ENCODE measurements at regions not wholly inside any gene's neighbourhood (a gene's known extent, or its start where the extent isn't known, plus 50 kb on each side); places are given as distances from the start of the nearest gene placed in this dataset.

DNA sequence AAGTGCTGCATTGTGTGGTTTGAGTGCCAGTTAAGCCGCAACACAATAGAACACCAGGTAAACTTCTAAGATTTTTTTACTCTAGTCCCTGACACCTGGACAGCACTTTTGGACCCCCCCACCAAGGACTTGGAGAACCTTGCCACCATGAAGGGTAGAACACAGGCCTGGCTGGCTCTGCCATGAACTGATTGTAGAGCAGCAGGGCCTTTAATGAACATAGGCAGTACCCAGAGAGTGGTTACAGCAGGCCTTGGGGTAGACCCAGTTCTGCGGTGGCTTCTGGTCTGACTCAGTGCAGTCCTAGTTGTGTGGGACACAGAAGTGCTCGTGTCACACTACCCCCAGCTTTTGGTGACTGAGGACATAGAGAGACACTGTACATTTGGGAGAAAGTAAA is 648.3 kb downstream of the PCDH19 start:
- H3K27me3 Mint-ChIP-seq (ENCODE audit: insufficient read depth), result no peaks in the 10 kb centered on the region
- Histone ChIP-seq H3K4me1 (ENCODE audit: control insufficient read depth, insufficient read depth, low read length) (no peaks in the 10 kb centered on the region), H3K9ac (ENCODE audit: extremely low read depth, low read length, poor library complexity, severe bottlenecking) (no peak overlapping the region), H3K27me3 (ENCODE audit: control insufficient read depth, insufficient read depth, low read length, poor library complexity, severe bottlenecking) (no peaks in the 10 kb centered on the region), H3K9me3 (ENCODE audit: control insufficient read depth, low read length) (no peaks in the 10 kb centered on the region), H3K36me3 (ENCODE audit: control insufficient read depth, insufficient read depth, low read length) (no peaks in the 10 kb centered on the region), H3K27ac (ENCODE audit: low read depth, low read length) (no peak overlapping the region), H3K4me3 (ENCODE audit: low read length) (no peak overlapping the region)
- no peak overlapping the region for H3K27ac Mint-ChIP-seq
- H3K4me1 Mint-ChIP-seq, result no peaks in the 10 kb centered on the region
- DNase-seq, result no peak
- H3K36me3 Mint-ChIP-seq (ENCODE audit: low read depth), result no peaks in the 10 kb centered on the region
- TF ChIP-seq, protein P1, sequence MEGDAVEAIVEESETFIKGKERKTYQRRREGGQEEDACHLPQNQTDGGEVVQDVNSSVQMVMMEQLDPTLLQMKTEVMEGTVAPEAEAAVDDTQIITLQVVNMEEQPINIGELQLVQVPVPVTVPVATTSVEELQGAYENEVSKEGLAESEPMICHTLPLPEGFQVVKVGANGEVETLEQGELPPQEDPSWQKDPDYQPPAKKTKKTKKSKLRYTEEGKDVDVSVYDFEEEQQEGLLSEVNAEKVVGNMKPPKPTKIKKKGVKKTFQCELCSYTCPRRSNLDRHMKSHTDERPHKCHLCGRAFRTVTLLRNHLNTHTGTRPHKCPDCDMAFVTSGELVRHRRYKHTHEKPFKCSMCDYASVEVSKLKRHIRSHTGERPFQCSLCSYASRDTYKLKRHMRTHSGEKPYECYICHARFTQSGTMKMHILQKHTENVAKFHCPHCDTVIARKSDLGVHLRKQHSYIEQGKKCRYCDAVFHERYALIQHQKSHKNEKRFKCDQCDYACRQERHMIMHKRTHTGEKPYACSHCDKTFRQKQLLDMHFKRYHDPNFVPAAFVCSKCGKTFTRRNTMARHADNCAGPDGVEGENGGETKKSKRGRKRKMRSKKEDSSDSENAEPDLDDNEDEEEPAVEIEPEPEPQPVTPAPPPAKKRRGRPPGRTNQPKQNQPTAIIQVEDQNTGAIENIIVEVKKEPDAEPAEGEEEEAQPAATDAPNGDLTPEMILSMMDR (conservative IDR thresholded peaks at IDR 0.05), result no peak
- WGBS, 2 experiments (ENCODE audit: insufficient coverage in 1 of 2, insufficient read length in 1 of 2), result 87% methylated on average over 3 of the region's 3 CpGs; no CpG with 5 or more reads in 1 of the 2 experiments
- H3K9me3 Mint-ChIP-seq, result peaks cover 21% of the 10 kb centered on the region
- H3K4me3 Mint-ChIP-seq, result no peak overlapping the region

DNA sequence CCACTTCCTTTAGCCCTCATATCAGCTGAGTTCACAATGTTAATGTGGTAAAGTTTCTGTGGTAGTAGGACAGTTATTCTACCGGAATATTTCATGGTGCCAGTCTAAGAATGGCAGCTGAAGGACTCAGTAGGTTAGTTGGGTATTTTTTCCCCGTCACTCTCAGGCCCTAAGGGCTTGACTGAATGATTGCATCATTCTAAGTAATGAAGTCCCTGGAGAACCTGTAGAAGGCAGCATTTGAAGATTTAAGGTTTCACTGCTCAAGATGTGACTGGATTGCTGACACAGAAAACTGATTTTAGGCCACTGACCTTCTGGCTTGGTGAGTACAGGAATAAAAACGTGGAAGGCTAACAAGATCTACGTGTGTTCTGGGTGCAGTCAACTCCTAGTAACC is 657.3 kb downstream of the PCDH19 start:
- WGBS, 2 experiments (ENCODE audit: insufficient coverage in 1 of 2, insufficient read length in 1 of 2), result 95% methylated on average over 4 of the region's 4 CpGs; no CpG with 5 or more reads in 1 of the 2 experiments

DNA sequence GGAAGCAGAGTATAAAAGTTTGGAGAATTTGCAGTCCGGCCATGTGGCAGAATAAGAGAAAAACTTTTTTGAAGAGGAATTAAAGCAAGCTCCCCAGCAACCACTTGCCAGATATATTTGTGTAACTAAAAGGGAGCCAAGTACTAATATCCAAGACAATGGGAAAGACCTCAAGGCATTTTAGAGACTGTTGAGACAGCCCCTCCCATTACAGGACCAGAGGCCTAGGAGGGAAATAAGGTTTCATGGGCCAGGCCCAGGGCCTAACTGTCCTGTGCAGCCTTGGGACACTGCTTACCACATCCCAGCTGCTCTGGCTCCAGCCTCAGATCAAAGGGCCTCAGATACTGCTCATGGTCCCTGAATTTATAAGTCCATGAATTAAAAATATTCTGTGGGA is 659.4 kb downstream of the PCDH19 start:
- Histone ChIP-seq H3K4me1 (ENCODE audit: control insufficient read depth, insufficient read depth, low read length) (no peaks in the 10 kb centered on the region), H3K9ac (ENCODE audit: extremely low read depth, low read length, poor library complexity, severe bottlenecking) (no peak overlapping the region), H3K27ac (ENCODE audit: low read depth, low read length) (no peak overlapping the region), H3K27me3 (ENCODE audit: control insufficient read depth, insufficient read depth, low read length, poor library complexity, severe bottlenecking) (no peaks in the 10 kb centered on the region), H3K9me3 (ENCODE audit: control insufficient read depth, low read length) (no peaks in the 10 kb centered on the region), H3K36me3 (ENCODE audit: control insufficient read depth, insufficient read depth, low read length) (no peaks in the 10 kb centered on the region), H3K4me3 (ENCODE audit: low read length) (no peak overlapping the region)
- H3K4me1 Mint-ChIP-seq, result peaks cover 8% of the 10 kb centered on the region
- H3K36me3 Mint-ChIP-seq (ENCODE audit: low read depth), result peaks cover 2% of the 10 kb centered on the region
- WGBS, 2 experiments (ENCODE audit: insufficient coverage in 1 of 2, insufficient read length in 1 of 2), result 100% methylated on average over 1 of the region's 1 CpG; no CpG with 5 or more reads in 1 of the 2 experiments
- H3K4me3 Mint-ChIP-seq, result no peak overlapping the region
- H3K27me3 Mint-ChIP-seq (ENCODE audit: insufficient read depth), result no peaks in the 10 kb centered on the region
- peaks cover 13% of the 10 kb centered on the region for H3K9me3 Mint-ChIP-seq
- TF ChIP-seq, protein P1 (conservative IDR thresholded peaks at IDR 0.05), result no peak
- no peak overlapping the region for H3K27ac Mint-ChIP-seq
- DNase-seq, result no peak

More for the DNA sequence above, 657.3 kb downstream of the PCDH19 start:
- Histone ChIP-seq H3K4me1 (ENCODE audit: control insufficient read depth, insufficient read depth, low read length) (no peaks in the 10 kb centered on the region), H3K4me3 (ENCODE audit: low read length) (no peak overlapping the region), H3K9ac (ENCODE audit: extremely low read depth, low read length, poor library complexity, severe bottlenecking) (no peak overlapping the region), H3K27ac (ENCODE audit: low read depth, low read length) (no peak overlapping the region), H3K36me3 (ENCODE audit: control insufficient read depth, insufficient read depth, low read length) (no peaks in the 10 kb centered on the region), H3K27me3 (ENCODE audit: control insufficient read depth, insufficient read depth, low read length, poor library complexity, severe bottlenecking) (no peaks in the 10 kb centered on the region), H3K9me3 (ENCODE audit: control insufficient read depth, low read length) (no peaks in the 10 kb centered on the region)
- DNase-seq, result no peak
- H3K9me3 Mint-ChIP-seq, result peaks cover 13% of the 10 kb centered on the region
- H3K4me1 Mint-ChIP-seq, result peaks cover 2% of the 10 kb centered on the region
- H3K27me3 Mint-ChIP-seq (ENCODE audit: insufficient read depth), result no peaks in the 10 kb centered on the region
- H3K27ac Mint-ChIP-seq, result no peak overlapping the region
- peaks cover 2% of the 10 kb centered on the region for H3K36me3 Mint-ChIP-seq (ENCODE audit: low read depth)
- TF ChIP-seq, protein P1 (conservative IDR thresholded peaks at IDR 0.05), result no peak
- no peak overlapping the region for H3K4me3 Mint-ChIP-seq

Measured in endodermal cell (in vitro differentiated cells).